Mammary epithelial cell (primary cell): ENCODE measurements at regions not wholly inside any gene's neighbourhood (a gene's known extent, or its start where the extent isn't known, plus 50 kb on each side); places are given as distances from the start of the nearest gene placed in this dataset.

Source experiments
- CTCF ChIP-seq, 2 donors: IDR thresholded peaks in 1 of 2; conservative IDR thresholded peaks in 1 of 2; 2 replicates each; pipeline ENCODE4 v1.5.1; 2011 to 2012; ENCODE audit warnings: inconsistent platforms in 2 of 2, low read length in 2 of 2, mild to moderate bottlenecking in 2 of 2, control low read depth in 1 of 2, low read depth in 1 of 2; ENCODE audit not compliant: insufficient read depth in 1 of 2; ENCODE audit errors: extremely low read depth in 1 of 2
- EZH2 ChIP-seq: IDR thresholded peaks from 2 replicates; pipeline ENCODE4 v1.6.1; 2012; ENCODE audit warnings: low read length, inconsistent platforms, borderline replicate concordance

- TF ChIP-seq CTCF (conservative IDR thresholded peaks at IDR 0.05 in 1 of 2, IDR thresholded peaks at IDR 0.05 in 1 of 2; ENCODE audit: extremely low read depth in 1 of 2, insufficient read depth in 1 of 2, low read depth in 1 of 2, low read length in 2 of 2) (no peak), EZH2 (no peak)
These were observed 313.1 kb downstream of the GALC start for GRCh38 chr14:87679866-87680265.
